Karpas-422 (cell line): ENCODE measurements at regions not wholly inside any gene's neighbourhood (a gene's known extent, or its start where the extent isn't known, plus 50 kb on each side); places are given as distances from the start of the nearest gene placed in this dataset.
"Not testable (repeated sequence)": the region's sequence is repeated elsewhere in the genome, so short reads cannot be mapped to it uniquely, and the experiment has no call there.

Source experiments
- DNase-seq: peaks from one replicate; pipeline ENCODE4 v3.0.0-alpha.2; 2015
- H2AFZ ChIP-seq: fragments of 200-600 bp; sonication (generic); 2 replicates; pipeline ENCODE4 v1.6.1; 2014; ENCODE audit warnings: antibody characterized with exemption, low read length, mixed read lengths
- H3K27ac ChIP-seq: fragments of 200-600 bp; sonication (generic); 2 replicates; pipeline ENCODE4 v1.5.1; 2014; ENCODE audit warnings: mild to moderate bottlenecking, low read length, moderate library complexity
- H3K27me3 ChIP-seq: fragments of 200-600 bp; sonication (generic); 2 replicates; pipeline ENCODE4 v1.6.1; 2014; ENCODE audit warnings: low read length, mixed read lengths
- H3K36me3 ChIP-seq: fragments of 200-600 bp; sonication (generic); 2 replicates; pipeline ENCODE4 v1.6.1; 2014; ENCODE audit warnings: low read length, mixed read lengths; ENCODE audit not compliant: insufficient read depth
- H3K4me1 ChIP-seq: fragments of 200-600 bp; sonication (generic); 2 replicates; pipeline ENCODE4 v1.6.1; 2014; ENCODE audit warnings: mild to moderate bottlenecking, low read length, mixed read lengths
- H3K4me2 ChIP-seq: fragments of 200-600 bp; sonication (generic); 2 replicates; pipeline ENCODE4 v1.6.1; 2014; ENCODE audit warnings: low read length, low read depth, mild to moderate bottlenecking; ENCODE audit not compliant: poor library complexity, severe bottlenecking
- H3K4me3 ChIP-seq: fragments of 200-600 bp; sonication (generic); 2 replicates; pipeline ENCODE4 v1.5.1; 2014; ENCODE audit warnings: mild to moderate bottlenecking, antibody characterized with exemption, low read length, mixed read lengths
- H3K79me2 ChIP-seq: fragments of 200-600 bp; sonication (generic); 2 replicates; pipeline ENCODE4 v1.6.1; 2014; ENCODE audit warnings: mild to moderate bottlenecking, low read length, mixed read lengths
- H3K9ac ChIP-seq: fragments of 200-600 bp; sonication (generic); 2 replicates; pipeline ENCODE4 v1.6.0; 2014; ENCODE audit warnings: low read length
- H3K9me2 ChIP-seq: fragments of 200-600 bp; sonication (generic), shearing (Covaris generic); replicated peaks from 2 replicates; pipeline ENCODE4 v1.6.0; 2014; ENCODE audit warnings: mild to moderate bottlenecking, low read length, moderate library complexity; ENCODE audit not compliant: insufficient read depth
- H3K9me3 ChIP-seq: fragments of 300-700, 200-600 bp; sonication (generic); 2 replicates; pipeline ENCODE4 v1.6.1; 2014; ENCODE audit warnings: low read length, mixed read lengths
- H4K20me1 ChIP-seq: fragments of 200-600 bp; sonication (generic); 2 replicates; pipeline ENCODE4 v1.6.1; 2014; ENCODE audit warnings: mild to moderate bottlenecking, antibody characterized with exemption, low read length, low read depth; ENCODE audit not compliant: insufficient read depth

DNA sequence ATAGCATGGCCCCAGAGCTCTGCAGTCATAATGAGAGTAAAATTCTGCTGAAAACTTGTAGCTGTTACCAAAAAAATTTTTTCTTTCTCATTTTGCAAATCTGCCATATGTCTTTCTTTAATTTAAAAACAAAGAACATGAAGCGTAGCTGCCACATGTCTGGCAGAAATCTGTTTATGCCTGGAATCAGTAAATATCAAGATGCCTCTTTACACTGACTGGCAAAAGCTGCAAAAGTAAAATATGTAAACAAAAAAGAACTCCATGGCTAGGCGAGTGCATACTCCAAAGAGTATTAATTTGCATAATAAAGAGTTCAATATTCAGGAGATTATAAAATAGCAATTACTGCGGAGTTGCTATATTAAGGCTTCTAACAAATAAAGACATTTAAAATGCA is 130.9 kb upstream of the SP8 start:
- DNase-seq = no peak
- no peaks in the 10 kb centered on the region for H3K27me3 ChIP-seq
- H3K4me3 ChIP-seq = no peak overlapping the region
- no peak overlapping the region for H3K4me2 ChIP-seq
- H3K79me2 ChIP-seq = no peaks in the 10 kb centered on the region
- H3K4me1 ChIP-seq = no peaks in the 10 kb centered on the region
- no peaks in the 10 kb centered on the region for H3K36me3 ChIP-seq
- H3K9me3 ChIP-seq = no peaks in the 10 kb centered on the region
- H4K20me1 ChIP-seq = no peaks in the 10 kb centered on the region
- no peak overlapping the region for H3K9ac ChIP-seq
- no peak overlapping the region for H2AFZ ChIP-seq
- no peaks in the 10 kb centered on the region for H3K9me2 ChIP-seq
- no peak overlapping the region for H3K27ac ChIP-seq

DNA sequence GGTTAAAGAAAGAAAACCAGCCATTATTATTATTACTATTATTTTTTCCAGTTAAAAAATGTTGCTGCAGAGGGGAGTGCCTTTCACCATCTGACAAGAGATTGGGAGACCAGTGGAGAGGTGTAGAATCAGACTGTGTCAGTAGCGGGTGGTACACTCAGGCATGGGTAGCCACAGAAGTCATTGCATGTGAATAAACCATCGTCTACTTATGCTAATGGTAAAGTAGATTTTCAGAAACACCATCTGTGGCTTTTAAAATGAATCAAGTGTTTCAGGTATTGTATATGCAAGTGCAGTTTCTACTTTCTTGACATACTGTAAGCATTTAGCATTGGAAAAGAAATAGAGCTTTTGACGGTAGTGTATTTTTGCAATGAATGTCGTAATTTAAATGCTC is 131.5 kb upstream of the SP8 start:
- no peak overlapping the region for H3K27ac ChIP-seq

DNA sequence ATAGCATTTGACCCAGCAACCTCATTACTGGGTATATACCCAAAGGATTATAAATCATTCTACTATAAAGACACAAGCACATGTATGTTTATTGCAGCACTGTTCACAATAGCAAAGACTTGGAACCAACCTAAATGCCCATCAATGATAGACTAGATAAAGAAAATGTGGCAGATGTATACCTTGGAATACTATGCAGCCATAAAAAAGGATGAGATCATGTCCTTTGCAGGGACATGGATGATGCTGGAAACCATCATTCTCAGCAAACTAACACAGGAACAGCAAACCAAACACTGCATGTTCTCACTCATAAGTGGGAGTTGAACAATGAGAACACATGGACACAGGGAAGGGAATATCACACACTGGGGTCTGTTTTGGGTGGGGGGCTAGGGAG is 140.5 kb upstream of the SP8 start:
- DNase-seq, H3K9ac ChIP-seq, H3K4me1 ChIP-seq, H3K9me3 ChIP-seq, H3K36me3 ChIP-seq, H3K27ac ChIP-seq, H3K79me2 ChIP-seq, H3K4me2 ChIP-seq, H2AFZ ChIP-seq, H3K4me3 ChIP-seq, H4K20me1 ChIP-seq, H3K27me3 ChIP-seq, H3K9me2 ChIP-seq: not testable (repeated sequence)

More for the DNA sequence above, 131.5 kb upstream of the SP8 start:
- Histone ChIP-seq H3K9me3 (no peaks in the 10 kb centered on the region), H3K79me2 (no peaks in the 10 kb centered on the region), H3K9ac (no peak overlapping the region), H2AFZ (no peak overlapping the region), H3K27me3 (no peaks in the 10 kb centered on the region), H3K36me3 (no peaks in the 10 kb centered on the region), H3K4me2 (no peak overlapping the region), H3K4me1 (no peaks in the 10 kb centered on the region), H3K9me2 (no peaks in the 10 kb centered on the region), H3K4me3 (no peak overlapping the region), H4K20me1 (no peaks in the 10 kb centered on the region)
- no peak for DNase-seq

DNA sequence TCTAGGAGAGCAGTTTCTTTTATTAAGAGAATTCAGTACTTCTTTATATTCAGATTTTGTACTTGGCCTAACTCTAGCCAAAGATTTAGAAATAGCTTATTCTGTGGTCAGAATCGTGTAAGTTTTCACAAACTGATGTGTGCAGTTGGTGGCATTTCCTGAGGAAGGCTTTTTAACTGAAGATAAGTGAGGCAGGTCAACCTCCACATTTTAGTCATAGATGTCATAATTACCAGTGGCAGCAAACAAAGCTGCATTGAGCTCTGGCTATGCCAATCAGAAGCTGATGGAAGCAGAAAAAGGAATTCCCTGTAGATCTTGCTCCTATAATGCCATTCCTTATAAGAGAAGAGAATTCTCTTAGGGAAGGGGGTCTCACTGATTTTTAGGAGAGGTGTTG is 141.3 kb upstream of the SP8 start:
- H3K36me3 ChIP-seq = no peaks in the 10 kb centered on the region
- H3K79me2 ChIP-seq = no peaks in the 10 kb centered on the region
- no peak overlapping the region for H3K4me3 ChIP-seq
- H3K27me3 ChIP-seq = no peaks in the 10 kb centered on the region
- H3K27ac ChIP-seq = no peak overlapping the region
- no peak overlapping the region for H3K4me2 ChIP-seq
- no peak overlapping the region for H3K9ac ChIP-seq
- H3K9me3 ChIP-seq = no peaks in the 10 kb centered on the region
- DNase-seq = no peak
- H3K9me2 ChIP-seq = no peaks in the 10 kb centered on the region
- H4K20me1 ChIP-seq = no peaks in the 10 kb centered on the region
- H2AFZ ChIP-seq = no peak overlapping the region
- no peaks in the 10 kb centered on the region for H3K4me1 ChIP-seq

DNA sequence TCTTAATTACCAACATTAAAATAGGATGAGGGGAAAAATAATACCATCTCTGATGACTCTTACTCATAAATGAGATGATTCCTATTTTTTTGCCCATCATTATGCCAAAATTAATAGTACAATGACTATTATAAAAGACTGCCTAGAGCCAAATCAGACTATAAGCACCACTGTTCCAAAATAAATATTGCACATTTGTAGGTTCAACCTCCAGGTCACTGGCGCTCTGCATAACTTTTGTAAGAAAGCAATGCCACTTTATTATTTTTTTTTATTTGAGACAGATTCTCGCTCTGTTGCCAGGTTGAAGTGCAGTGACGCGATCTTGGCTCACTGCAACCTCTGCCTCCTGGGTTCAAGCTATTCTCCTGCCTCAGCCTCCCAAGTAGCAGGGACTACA is 142.5 kb upstream of the SP8 start:
- H3K9me2 ChIP-seq = no peaks in the 10 kb centered on the region
- no peak for DNase-seq
- H3K79me2 ChIP-seq = no peaks in the 10 kb centered on the region
- H3K27me3 ChIP-seq = no peaks in the 10 kb centered on the region
- H2AFZ ChIP-seq = no peak overlapping the region
- H3K9ac ChIP-seq = no peak overlapping the region
- H3K4me2 ChIP-seq = no peak overlapping the region
- H3K27ac ChIP-seq = no peak overlapping the region
- H3K4me3 ChIP-seq = no peak overlapping the region
- no peaks in the 10 kb centered on the region for H4K20me1 ChIP-seq
- H3K4me1 ChIP-seq = no peaks in the 10 kb centered on the region
- no peaks in the 10 kb centered on the region for H3K9me3 ChIP-seq
- H3K36me3 ChIP-seq = no peaks in the 10 kb centered on the region

DNA sequence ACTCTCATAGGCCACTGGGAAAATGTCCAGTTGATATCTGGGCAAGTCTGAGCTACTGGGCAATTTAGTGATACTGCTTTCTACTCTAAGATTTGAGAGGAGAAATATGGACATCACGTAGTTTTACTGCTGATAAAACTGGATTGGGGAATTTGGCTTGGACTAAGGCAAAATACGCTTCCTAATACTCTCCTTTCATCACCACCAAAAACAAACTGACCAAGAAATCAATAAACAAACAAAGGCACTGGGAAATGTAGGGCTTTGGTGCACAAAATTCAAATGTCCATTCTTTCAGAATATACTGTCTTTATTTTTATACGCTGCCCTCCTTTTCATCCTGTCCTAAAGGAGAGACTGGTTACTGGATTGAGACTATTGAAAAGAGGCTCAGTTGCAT is 145.1 kb upstream of the SP8 start:
- H3K79me2 ChIP-seq = no peaks in the 10 kb centered on the region
- no peaks in the 10 kb centered on the region for H3K4me1 ChIP-seq
- no peaks in the 10 kb centered on the region for H4K20me1 ChIP-seq
- no peaks in the 10 kb centered on the region for H3K27me3 ChIP-seq
- no peaks in the 10 kb centered on the region for H3K9me2 ChIP-seq
- H3K9ac ChIP-seq = no peak overlapping the region
- H3K9me3 ChIP-seq = no peaks in the 10 kb centered on the region
- no peak overlapping the region for H2AFZ ChIP-seq
- no peak overlapping the region for H3K27ac ChIP-seq
- H3K36me3 ChIP-seq = no peaks in the 10 kb centered on the region
- DNase-seq = no peak
- H3K4me2 ChIP-seq = no peak overlapping the region
- no peak overlapping the region for H3K4me3 ChIP-seq

DNA sequence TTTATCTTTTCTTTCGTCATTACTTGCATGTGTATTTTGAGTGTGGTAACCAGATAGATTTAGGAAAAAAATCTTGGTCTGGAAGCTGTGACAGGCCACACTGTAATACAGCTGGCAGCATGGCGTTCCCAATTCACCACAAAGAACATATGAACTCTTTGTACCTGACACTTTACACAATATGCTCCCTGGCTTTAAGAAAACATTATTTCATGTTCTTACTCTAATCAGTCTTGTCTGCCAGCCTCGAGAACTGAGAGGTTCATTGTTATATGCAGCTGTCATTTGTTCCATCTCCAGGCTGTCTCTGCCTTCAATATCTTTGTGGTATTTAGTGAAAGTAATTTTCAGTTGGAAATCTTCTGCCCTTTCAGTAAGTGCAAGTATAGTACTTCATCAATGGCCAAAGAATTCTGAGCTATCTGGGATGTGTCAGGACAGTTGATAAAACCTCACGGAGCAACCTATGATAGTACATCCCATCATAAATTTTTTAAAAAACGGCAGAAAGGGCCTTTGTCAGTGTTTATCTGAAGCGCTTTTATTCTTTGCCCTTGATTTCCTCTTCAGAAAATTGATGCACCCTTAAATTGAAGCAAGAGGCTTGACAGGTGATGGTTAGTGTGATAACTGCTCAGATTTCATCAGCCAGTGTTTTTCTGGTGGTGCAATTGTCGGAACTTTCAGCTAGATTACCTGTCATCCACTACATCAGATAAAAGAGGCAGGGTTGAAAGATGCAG is 146.3 kb upstream of the SP8 start:
- no peak overlapping the region for H3K4me3 ChIP-seq
- no peak overlapping the region for H3K9ac ChIP-seq
- DNase-seq = no peak
- H3K79me2 ChIP-seq = no peaks in the 10 kb centered on the region
- no peak overlapping the region for H2AFZ ChIP-seq
- H3K4me1 ChIP-seq = no peaks in the 10 kb centered on the region
- no peaks in the 10 kb centered on the region for H3K9me2 ChIP-seq
- H4K20me1 ChIP-seq = no peaks in the 10 kb centered on the region
- no peaks in the 10 kb centered on the region for H3K36me3 ChIP-seq
- H3K27ac ChIP-seq = no peak overlapping the region
- no peak overlapping the region for H3K4me2 ChIP-seq
- no peaks in the 10 kb centered on the region for H3K27me3 ChIP-seq
- no peaks in the 10 kb centered on the region for H3K9me3 ChIP-seq

DNA sequence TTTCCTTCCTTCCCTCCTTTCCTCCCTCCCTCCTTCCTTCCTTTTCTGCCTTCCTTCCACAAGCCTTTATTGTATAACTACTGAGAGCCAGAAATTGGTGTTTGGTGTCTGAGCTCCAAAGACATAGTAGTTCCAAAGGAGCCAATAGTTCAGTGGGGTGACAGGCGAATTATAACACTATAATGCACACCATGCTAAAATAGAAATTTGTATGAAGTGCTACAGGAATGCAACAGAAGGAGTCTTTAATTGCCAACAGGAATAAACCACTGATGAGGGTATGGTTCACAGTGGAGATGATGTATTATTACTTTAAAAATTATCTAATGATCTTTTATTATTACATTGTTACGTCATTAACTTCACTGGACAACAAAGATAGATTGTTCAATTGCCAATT is 158.8 kb upstream of the SP8 start:
- Histone ChIP-seq H3K36me3 (no peaks in the 10 kb centered on the region), H3K9me3 (no peaks in the 10 kb centered on the region), H3K79me2 (no peaks in the 10 kb centered on the region), H3K4me1 (no peaks in the 10 kb centered on the region), H3K9ac (no peak overlapping the region), H3K4me3 (no peak overlapping the region), H3K27me3 (no peaks in the 10 kb centered on the region), H3K27ac (no peak overlapping the region), H3K9me2 (no peaks in the 10 kb centered on the region), H2AFZ (no peak overlapping the region), H3K4me2 (no peak overlapping the region), H4K20me1 (no peaks in the 10 kb centered on the region)
- DNase-seq = no peak

DNA sequence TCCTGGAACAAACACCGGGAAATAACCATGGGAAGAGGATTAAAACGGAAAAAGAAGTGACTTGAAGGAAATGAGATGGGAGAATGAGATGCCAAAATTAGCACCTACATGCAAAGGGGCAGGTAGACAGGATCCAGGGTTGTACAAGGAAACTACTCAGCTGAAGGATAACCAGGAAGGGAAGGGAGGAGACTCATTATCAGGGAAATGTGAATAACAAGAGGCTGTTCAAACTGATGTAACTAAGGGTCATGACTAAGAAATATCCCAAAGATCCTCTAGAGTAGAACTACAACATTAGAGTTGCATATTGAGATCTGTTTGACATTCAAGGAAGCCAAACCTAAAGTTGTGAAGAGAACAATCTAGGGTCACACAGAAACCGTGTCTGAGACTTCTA is 166.2 kb upstream of the SP8 start:
- H3K9ac ChIP-seq = no peak overlapping the region
- no peaks in the 10 kb centered on the region for H3K9me3 ChIP-seq
- no peak overlapping the region for H2AFZ ChIP-seq
- no peaks in the 10 kb centered on the region for H4K20me1 ChIP-seq
- no peak overlapping the region for H3K27ac ChIP-seq
- no peak for DNase-seq
- no peaks in the 10 kb centered on the region for H3K27me3 ChIP-seq
- no peaks in the 10 kb centered on the region for H3K9me2 ChIP-seq
- no peaks in the 10 kb centered on the region for H3K4me1 ChIP-seq
- no peak overlapping the region for H3K4me3 ChIP-seq
- H3K79me2 ChIP-seq = no peaks in the 10 kb centered on the region
- H3K4me2 ChIP-seq = no peak overlapping the region
- no peaks in the 10 kb centered on the region for H3K36me3 ChIP-seq
